ENCODE measurements at regions not wholly inside any gene's neighbourhood (a gene's known extent, or its start where the extent isn't known, plus 50 kb on each side); places are given as distances from the start of the nearest gene placed in this dataset.
"Not testable (repeated sequence)": the region's sequence is repeated elsewhere in the genome, so short reads cannot be mapped to it uniquely, and the experiment has no call there.

DNA sequence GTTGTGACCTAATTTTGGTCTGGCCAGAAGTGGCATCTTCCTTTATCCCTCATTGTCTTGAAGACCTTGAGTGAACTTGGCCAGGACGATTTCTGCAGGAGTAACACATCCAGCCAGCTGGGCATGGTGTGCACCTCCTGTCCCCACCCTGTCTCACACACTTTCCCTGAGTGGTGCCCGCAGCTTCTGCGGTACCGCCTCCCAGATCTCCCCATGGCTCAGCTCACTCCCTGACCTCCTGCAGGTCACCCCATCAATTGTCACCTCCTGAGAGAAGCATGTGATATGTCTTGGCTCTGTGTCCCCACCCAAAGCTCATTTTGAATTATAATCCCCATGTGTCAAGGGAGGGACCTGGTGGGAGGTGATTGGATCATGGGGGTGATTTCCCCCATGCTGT is 50.2 kb upstream of the TP53I11 start:
- intact Hi-C loops (cut with micrococcal nuclease): no loop called here

DNA sequence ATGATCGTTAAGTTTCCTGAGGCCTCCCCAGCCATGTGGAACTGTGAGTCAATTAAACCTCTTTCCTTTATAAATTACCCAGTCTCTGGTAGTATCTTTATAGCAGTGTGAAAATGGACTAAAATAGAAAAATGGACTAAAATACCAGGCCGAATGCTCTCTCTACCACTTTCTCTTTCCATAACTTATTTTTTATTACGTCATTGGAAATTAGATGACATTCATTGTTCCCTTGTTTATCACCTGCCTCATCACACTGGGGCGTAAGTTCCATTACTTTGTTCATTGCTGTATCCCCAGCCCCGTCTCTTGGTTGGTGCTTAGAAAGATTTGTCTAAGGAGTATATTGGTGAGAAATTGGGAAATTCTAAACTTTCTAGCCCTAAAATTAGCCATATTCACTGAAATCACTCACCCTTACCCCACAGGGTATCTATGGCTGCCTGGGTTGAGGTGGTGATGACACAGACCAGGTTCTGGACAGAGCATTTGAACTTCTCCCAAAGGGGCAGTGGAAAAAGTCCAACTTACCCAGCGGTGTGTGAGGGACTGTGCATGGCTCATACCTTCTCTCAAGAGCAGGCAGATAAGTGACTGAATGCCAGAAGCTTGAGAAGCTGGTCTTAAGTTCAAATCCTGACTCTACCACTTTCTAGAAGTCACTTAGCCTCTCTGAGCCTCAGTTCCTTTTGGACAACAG is 50.9 kb upstream of the TP53I11 start:
- intact Hi-C loops (cut with micrococcal nuclease): no loop called here

DNA sequence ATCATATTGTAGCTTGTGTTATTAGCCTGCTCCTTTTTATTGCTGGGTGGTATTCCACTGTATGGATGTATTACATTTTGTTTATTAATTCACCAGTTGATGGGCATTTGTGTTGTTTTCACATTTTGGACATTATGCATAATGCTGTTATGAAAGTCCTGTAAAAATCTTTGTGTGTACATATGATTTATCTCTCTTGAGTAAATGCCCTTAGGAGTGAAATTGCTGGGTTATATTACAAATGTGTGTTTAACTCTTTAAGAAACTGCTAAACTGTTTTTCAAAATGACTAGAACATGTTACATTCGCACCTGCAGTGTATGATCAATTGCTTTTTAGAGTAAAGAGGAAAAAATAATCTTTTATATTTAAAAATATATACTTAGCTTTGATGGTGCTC is 54.4 kb upstream of the TP53I11 start:
- intact Hi-C loops (cut with micrococcal nuclease): no loop called here

DNA sequence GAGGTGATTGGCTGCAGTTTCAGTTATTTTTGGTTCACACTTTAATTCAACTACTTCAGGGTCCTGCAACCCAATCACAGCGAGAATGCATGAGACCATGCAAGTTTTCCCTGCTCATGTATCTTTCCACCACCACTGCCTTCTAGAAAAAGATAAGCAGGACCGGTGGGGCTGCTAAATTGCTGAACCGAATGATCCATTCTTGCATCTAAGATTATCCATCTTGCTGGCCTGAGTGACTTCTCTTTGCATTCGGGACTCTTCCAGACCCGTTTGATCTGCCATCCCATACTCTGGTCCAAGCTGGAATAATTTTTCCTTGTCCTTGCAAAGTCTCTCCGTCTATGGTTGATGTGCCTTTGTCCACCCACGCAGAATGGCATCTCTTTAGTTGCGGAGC is 56.3 kb upstream of the TP53I11 start:
- intact Hi-C loops (cut with micrococcal nuclease): no loop called here

DNA sequence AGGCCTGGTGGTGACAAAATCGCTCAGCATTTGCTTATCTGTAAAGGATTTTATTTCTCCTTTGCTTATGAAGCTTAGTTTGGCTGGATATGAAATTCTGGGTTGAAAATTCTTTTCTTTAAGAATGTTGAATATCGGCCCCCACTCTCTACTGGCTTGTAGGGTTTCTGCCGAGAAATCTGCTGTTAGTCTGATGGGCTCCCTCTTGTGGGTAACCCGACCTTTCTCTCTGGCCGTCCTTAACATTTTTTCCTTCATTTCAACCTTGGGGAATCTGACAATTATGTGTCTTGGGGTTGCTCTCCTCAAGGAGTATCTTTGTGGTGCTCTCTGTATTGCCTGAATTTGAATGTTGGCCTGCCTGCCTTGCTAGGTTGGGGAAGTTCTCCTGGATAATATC is 65.3 kb upstream of the TP53I11 start:
- intact Hi-C loops (cut with micrococcal nuclease): not testable (repeated sequence)

DNA sequence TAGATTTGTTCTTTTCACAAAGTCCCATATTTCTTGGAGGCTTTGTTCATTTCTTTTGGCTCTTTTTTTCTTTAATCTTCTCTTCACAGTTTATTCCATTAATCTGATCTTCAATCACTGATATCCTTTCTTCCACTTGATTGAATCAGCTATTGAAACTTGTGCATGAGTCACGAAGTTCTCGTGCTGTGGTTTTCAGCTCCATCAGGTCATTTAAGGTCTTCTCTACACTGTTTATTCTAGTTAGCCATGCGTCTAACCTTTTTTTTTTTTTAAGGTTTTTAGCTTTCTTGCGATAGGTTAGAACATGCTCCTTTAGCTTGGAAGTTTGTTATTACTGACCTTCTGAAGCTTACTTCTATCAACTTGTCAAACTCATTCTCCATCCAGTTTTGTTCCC is 65.8 kb upstream of the TP53I11 start:
- intact Hi-C loops (cut with micrococcal nuclease): not testable (repeated sequence)

DNA sequence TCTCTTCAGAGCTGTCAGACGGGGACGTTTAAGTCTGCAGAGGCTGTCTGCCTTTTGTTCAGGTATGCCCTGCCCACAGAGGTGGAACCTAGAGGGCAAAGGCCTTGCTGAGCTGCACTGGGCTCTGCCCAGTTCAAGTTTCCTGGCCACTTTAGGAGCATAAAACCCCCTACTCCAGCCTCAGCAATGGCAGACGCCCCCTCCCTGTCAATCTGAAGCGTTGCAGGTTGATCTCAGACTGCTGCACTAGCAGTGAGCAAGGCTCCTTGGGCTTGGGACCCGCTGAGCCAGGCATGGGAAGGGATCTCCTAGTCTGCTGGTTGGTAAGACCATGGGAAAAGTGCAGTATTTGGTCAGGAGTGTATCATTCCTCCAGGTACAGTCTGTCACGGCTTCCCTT is 66.6 kb upstream of the TP53I11 start:
- intact Hi-C loops (cut with micrococcal nuclease): no loop called here

DNA sequence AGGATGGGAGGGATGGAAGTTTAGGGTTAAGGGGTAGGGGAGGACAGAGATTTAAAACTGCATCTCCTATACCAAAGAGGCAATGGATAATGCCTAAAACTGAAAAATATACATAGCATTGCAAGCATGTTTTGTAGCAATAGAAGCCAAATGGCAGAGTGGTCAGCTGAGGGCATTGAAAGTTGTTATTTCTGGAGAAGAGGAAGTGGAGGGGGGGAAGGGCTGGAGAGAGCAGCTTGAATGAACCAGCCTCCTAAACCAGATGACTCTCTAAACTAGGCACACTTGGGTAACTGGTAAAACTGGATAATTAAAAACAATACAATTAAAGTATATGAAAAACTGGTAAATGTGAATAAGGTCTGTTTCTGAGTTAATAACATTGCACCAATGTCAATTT is 70.3 kb upstream of the TP53I11 start:
- intact Hi-C loops (cut with micrococcal nuclease): no loop called here

DNA sequence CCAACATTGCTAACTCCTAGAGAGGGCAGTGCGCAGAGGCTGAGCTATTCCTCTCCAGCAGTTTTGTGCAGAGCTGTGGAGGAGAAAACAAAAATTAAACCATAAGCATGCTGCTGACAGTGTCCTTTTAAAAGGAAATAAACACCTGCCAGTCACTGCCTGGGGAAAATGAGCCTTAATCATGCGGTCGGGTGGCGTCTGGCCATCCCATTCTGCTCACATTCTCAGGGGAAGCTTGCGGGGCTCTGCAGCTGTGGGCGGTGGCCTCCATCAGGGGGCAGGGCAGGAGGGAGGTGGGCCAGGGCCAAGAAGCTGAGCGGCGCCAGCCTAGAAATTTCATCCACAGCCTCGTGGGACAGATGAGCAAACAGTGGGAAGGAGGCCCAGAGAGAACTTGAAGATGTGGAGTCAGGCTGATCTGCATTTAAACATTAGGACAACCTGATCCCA is 71.0 kb upstream of the TP53I11 start:
- intact Hi-C loops (cut with micrococcal nuclease): no loop called here

DNA sequence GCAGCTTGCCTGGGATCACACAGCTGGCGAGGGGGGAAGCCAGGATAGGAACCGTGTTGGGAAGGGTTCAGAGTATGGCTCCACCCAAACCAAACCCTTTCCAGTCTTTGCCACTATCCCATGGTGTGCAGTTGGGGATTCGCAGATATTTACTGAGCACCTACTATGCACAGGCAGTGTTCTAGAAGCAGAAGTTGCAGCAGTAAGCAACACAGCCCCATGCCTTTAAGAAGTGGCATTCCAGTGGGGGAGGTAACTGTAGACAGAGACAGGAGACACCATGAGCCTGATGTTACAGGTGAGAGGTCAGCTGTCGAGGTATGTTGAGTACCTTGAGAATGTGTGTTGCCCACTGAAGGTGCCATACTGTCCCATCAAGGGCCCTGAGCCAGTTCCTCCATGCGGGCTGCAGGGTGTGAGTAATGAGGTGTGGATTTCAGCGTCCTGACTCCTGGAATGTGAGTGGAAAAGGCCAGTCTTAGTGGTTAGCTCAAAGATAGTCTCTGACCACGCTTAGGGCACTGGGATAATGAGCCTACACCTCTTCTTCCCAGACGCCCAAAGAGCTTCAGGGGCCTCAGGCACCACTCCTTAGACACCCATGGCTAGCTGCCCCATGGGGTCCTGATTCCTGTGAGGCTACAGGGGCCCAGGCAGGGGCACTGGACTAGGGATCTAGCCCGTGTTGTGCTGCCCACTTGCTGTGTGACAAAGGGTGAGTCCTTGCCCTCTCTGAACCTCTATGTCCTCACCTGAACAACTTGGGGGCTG is 71.8 kb upstream of the TP53I11 start:
- intact Hi-C loops (cut with micrococcal nuclease): no loop called here

DNA sequence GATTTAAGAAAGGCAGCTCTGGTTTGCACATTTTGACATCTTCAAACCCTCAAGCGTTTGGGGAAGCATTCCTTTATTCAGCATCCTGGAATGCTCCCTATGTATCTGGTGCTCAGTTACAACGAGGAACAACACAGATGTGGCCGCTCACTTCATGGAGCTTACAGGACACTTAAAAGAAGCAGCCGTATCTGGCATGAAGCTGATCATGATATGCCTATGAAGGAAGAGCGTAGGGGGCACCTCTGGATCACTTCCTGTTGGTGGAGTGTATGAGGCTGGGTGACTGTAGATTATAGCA is 72.3 kb upstream of the TP53I11 start:
- intact Hi-C loops (cut with micrococcal nuclease): no loop called here

DNA sequence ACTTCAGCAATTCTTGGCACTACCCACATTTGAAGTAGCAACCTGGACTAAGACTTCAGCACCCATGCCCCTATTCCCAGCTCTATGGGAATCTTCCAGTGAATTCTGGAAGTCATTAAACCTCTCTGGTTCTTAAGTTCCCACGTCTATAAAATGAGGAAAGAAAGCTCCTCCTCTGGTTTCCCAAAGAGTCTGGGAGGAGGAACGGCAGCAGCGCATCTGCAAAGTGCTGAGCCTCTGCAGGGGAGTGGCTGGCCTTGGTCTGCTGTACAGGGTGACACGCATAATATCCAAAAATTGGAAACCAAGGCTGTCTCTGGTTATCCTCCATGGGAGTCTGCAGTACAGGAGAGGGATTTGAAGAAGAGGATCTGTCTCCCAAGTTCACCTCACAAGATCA is 73.6 kb upstream of the TP53I11 start:
- intact Hi-C loops (cut with micrococcal nuclease): no loop called here

DNA sequence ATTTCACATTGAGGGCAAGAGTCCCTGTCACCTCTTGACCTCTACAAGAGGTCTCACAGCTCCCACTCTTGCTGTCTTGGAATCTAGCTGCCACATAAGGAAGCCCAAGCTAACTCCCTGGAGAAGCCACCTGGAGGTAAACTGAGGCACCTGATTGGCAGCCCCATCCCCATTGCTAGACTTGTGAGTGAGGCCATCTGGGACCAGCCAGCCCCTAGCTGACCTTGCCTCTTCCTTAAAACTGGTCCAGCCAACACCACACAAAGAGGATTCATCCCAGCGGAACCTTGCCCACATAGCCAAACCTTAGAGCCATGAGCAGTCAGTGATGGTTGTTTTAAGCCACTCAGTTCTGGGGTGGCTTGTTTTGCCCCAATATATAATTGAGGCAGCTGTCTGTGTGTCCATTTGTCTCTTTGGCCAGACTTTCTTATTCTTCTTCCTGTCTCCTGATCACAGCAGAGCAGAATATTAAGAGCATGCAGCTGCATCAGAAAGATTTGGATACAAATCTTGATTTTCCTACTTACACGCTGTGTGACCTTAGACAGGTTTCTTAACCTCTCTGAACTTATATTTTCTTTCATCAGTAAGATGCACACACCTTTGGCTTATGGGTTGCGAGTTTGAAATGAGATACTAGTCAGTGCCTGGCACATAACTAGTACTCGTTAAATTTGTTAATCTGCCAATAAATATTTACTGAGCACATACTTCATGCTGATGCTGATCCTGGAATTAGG is 74.3 kb upstream of the TP53I11 start:
- intact Hi-C loops (cut with micrococcal nuclease): no loop called here

DNA sequence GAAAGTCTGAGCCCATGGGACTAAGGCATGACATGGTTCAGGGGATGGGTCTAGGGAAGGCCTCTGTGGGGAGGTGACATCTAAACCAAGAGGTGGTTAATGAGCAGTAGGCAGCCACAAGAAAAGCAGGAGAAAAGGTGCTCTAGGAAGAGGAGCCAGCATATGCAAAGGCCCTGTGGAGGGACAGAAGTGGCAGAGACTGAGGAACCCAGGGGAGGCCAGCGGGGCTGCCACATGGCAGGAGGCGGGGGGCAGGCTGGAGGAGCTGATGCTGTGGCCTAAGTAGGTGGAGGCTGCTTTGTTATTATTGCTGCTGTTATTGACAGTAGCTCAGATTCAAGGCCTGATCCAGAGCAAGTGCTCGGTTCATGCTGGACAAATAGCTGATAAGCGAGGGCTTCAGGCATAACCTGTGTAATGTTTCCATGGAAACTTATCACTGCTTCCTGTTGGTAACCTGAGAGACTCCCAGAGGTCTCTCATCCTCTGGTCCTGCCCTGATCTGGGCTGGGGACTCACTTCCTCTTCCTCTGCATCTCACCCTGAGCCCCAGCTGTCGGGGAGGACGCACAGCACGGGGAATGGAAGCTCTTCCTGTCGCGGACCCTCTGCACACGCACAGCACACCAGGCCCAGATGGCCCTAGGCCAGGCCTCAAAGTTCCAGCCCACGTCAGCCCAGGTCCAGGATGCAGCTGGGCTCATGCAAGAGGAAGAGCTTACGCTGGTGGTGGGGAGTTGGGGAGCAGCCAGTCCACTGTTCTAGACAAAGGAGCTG is 75.2 kb upstream of the TP53I11 start:
- intact Hi-C loops (cut with micrococcal nuclease): no loop called here

DNA sequence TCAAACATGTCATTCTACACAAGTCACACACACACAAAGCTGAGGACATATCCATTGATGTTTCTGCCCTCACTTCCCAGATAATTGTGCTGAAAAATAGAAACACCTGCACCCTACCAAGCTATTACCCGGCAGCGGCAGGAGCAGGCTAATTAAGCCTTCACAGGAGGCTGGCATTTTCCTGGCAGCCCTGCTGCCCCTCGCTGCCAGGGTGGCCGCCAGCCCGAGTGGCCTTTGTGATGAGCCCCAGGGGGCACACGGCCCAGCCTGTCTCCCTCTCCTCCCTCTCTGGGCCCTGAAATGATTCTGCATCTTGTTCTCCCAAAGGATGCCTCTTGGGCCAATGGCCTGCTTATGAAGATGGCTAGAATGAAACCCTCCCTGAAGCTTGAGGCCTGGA is 76.2 kb upstream of the TP53I11 start:
- intact Hi-C loops (cut with micrococcal nuclease): no loop called here

DNA sequence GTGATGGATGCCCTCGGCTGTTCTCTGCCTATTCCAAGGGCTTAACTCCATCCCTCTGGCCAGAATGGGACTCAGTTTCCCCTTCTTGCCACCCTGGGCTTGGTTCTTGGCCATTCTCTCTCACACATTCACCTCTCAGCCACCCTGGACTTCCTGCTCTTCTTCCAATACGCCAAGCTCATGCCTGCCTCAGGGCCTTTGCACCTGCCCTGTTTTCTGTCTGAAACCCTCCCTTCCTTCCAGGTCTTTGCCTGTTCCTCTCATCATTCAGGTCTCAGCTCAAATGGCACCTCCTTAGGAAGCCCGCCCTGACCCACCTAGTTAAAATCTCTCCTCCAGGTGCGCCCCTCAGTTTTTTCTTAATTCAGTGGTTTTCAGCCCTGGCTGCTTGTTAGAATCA is 76.6 kb upstream of the TP53I11 start:
- intact Hi-C loops (cut with micrococcal nuclease): no loop called here

DNA sequence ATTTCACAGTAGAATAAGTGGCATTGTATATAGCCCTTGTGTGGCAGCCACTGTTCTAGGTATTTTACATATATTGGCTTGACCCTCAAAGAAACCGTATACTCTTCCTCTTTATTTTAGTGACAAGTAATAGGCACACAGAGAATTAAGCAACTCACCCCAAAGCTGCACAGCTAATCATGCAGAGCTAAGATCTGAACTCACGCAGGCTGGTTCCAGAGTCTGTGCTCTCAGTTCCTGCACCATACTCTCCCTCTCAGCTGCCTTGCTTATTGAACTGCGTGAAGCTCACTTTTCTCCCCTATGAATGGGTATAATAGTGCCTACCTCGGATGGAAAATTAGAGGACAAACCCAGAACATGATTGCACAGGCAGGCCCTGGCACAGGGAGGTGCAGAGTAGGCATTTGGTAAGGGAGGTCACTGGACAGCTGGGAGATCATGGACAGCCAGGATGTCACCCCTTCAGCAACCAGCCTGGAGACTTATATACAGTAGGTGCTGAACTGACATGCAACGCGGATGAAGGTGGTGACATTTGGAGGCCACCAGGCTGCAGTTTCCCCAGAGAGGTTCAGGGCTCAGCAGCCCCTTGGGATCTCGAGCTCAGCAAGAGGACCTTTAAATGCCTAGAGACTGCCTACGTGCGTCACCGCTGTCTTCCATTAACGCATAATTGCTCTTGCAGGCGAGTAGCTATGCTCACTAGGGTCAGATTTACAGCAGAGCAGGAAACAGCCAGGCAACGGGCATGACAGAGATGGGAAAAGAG is 78.4 kb upstream of the TP53I11 start:
- intact Hi-C loops (cut with micrococcal nuclease): no loop called here

DNA sequence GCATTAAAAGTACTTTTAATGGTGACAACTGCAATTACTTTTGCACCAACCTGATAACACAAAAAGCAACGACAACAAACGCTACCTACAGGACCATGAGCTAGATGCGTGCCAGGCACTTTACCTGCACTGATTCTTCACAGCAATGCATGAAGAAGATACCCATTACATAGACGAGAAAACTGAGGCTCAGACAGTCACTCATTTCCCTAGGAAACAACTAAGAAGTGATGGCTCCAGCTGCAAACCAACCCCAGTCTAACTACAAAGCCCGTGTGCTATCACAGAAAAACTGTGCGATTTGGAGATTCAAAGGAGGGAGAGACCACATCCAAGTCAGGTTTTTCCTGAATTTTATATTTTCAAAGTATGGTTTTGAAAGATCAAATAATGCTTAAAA is 80.1 kb upstream of the TP53I11 start:
- intact Hi-C loops (cut with micrococcal nuclease): no loop called here

DNA sequence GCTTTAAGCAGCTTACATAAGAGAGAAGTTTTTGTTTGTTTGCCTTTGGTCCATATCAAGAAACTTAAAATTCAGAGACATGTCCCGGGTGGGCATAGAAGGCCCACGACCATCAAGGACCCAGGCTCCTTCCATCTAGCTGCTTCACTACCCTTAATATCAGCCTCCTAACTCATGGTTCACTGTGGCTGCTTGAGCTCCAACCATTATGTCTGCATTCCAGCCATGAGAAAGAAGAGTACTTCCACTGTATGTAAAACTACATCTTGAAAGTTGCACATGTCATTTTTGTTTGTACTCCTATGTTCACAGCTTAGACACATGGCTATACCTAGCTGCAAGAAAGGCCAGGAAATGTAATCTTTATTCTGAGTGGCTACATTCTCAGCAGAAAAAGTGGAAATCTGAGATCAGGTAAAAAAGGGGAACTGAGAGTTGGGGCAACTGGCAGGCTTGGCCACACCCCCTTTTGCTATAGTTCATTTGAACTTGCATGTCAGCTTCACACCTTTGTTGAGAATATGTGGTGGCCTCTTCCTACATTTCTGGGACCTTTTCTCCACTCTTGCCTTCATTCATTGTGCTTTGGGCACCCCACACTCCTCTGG is 81.3 kb upstream of the TP53I11 start:
- intact Hi-C loops (cut with micrococcal nuclease): no loop called here

DNA sequence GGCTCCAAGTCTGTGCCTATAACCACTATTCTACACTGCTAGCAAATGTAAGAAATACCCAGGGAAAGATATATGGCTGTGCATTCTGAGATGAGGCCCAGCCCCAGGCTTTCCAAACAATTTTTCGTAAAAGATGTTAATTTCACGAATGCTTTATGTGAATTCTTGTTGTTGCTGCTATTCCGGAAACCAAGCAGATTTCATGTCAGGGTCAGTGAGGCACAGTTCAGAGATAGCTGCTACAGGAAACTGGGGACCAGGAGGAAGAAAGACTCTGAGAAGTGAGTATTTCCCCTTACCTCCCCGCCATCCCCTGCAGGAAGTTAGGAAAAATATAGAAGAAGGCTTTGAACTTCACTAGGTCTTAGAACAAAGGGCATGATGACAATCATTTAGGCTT is 84.7 kb upstream of the TP53I11 start:
- intact Hi-C loops (cut with micrococcal nuclease): no loop called here

DNA sequence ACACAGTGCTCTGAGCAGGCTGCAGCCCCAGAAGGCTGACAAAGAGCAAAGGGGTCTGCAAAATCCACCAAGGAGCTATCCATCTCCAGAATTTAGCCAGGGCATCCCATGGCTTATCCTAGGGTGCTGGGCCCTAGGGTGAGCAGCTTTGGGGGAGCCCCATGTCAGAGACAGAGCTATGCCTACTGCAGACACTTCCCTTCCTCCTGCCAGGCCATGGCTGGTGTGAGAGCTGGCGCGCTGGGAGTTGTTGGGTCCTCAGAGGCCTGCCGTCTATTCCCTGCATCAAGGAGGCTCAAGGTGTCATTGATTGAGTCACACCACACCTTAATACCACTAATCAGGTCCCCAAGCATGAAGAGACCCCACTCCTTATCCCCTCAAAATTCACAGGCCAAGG is 85.3 kb upstream of the TP53I11 start:
- intact Hi-C loops (cut with micrococcal nuclease): no loop called here
